GM12878 (cell line): ENCODE measurements at regions not wholly inside any gene's neighbourhood (a gene's known extent, or its start where the extent isn't known, plus 50 kb on each side); places are given as distances from the start of the nearest gene placed in this dataset.

Source experiments
- ATAC-seq: fragments of 200-7000 bp; cut with Tn5 transposase; 3 replicates; pipeline ENCODE4 v1.9.1; 2020; ENCODE audit warnings: mild to moderate bottlenecking, moderate library complexity
- BruUV-seq: library from RNA; stranded (reverse); fragments of 400-500 nt; replicated peaks from 2 replicates; lab custom pipeline; 2021; lab: Mats Ljungman, UMichigan
- CTCF ChIA-PET: fragments of 300-600 bp; sonication (Branson Sonifier 250); formaldehyde crosslinking; extraction: SDS; loops from one replicate; lab custom pipeline; 2021; ENCODE audit warnings: inconsistent platforms; lab: Yijun Ruan, JAX
- POLR2A ChIA-PET: fragments of 350-600 bp; formaldehyde crosslinking; extraction: SDS; loops from one replicate; lab custom pipeline; 2021; ENCODE audit warnings: inconsistent platforms; lab: Charles Lee
- RAD21 ChIA-PET: fragments of 300-600 bp; sonication (Branson Sonifier 250); formaldehyde crosslinking; loops from one replicate; lab custom pipeline; 2023; ENCODE audit warnings: antibody characterized with exemption; ENCODE audit not compliant: unreplicated experiment; lab: Charles Lee
- SMC1A ChIA-PET: fragments of 300-600 bp; sonication (Branson Sonifier 250); formaldehyde crosslinking; loops from one replicate; lab custom pipeline; 2023; ENCODE audit not compliant: unreplicated experiment, uncharacterized antibody; lab: Charles Lee
- DNase-seq: peaks from one replicate; pipeline ENCODE4 v3.0.0-alpha.2; 2011; ENCODE audit warnings: low read depth, low spot score
- FAIRE-seq: peaks from 3 replicates; lab custom pipeline; 2011; peaks lifted over from hg19 to GRCh38; lab: Jason Lieb, UNC
- H2AFZ ChIP-seq: 2 replicates; pipeline ENCODE4 v1.6.0; 2011; ENCODE audit warnings: low read depth, low read length, control low read depth; ENCODE audit not compliant: control insufficient read depth
- H3K27ac ChIP-seq: 2 replicates; pipeline ENCODE4 v1.5.1; 2011; ENCODE audit warnings: control low read depth; ENCODE audit not compliant: control insufficient read depth, insufficient read depth
- H3K27me3 ChIP-seq, 2 experiments: replicated peaks in 1 of 2; 2 replicates each; pipeline versions ENCODE4 v1.6.0 to v1.6.1; 2011; ENCODE audit warnings: low read length in 1 of 2; ENCODE audit not compliant: control insufficient read depth in 2 of 2, insufficient read depth in 2 of 2
- H3K36me3 ChIP-seq, 2 experiments: 2 replicates each; pipeline ENCODE4 v1.5.1; 2011; ENCODE audit warnings: low read length in 1 of 2; ENCODE audit not compliant: control insufficient read depth in 2 of 2, insufficient read depth in 2 of 2
- H3K4me1 ChIP-seq: 2 replicates; pipeline ENCODE4 v1.6.1; 2011; ENCODE audit warnings: mild to moderate bottlenecking, low read length, moderate library complexity, mixed read lengths; ENCODE audit not compliant: control insufficient read depth, insufficient read depth
- H3K4me2 ChIP-seq: 2 replicates; pipeline ENCODE4 v1.6.0; 2011; ENCODE audit warnings: control low read depth; ENCODE audit not compliant: control insufficient read depth, insufficient read depth
- H3K4me3 ChIP-seq: fragments of 200-600 bp; sonication (generic); 2 replicates; pipeline ENCODE4 v1.5.1; 2016
- H3K79me2 ChIP-seq: 2 replicates; pipeline ENCODE4 v1.6.0; 2011; ENCODE audit warnings: low read length; ENCODE audit not compliant: control insufficient read depth, insufficient read depth
- H3K9ac ChIP-seq: 2 replicates; pipeline ENCODE4 v1.8.0; 2011; ENCODE audit warnings: low read length, control low read depth, mixed read lengths; ENCODE audit not compliant: control insufficient read depth, insufficient read depth
- H3K9me3 ChIP-seq: replicated peaks from 3 replicates; pipeline ENCODE4 v1.5.1; 2011; ENCODE audit warnings: mild to moderate bottlenecking, low read length; ENCODE audit not compliant: control insufficient read depth, insufficient read depth
- H4K20me1 ChIP-seq: 2 replicates; pipeline ENCODE4 v1.6.0; 2011; ENCODE audit not compliant: control insufficient read depth, insufficient read depth
- CHD2 ChIP-seq: IDR thresholded peaks from 2 replicates; pipeline ENCODE4 v1.6.1; 2011; ENCODE audit warnings: low read depth, low read length, improper control_type of control experiment, borderline replicate concordance
- E2F4 ChIP-seq: IDR thresholded peaks from 2 replicates; pipeline ENCODE4 v1.6.1; 2012; ENCODE audit warnings: low read depth, low read length, improper control_type of control experiment
- E2F8 ChIP-seq: fragments of 450-650 bp; IDR thresholded peaks from 2 replicates; pipeline ENCODE4 v1.6.1; 2018; ENCODE audit warnings: mild to moderate bottlenecking, low read depth, moderate library complexity; ENCODE audit not compliant: partially characterized antibody
- FOS ChIP-seq: IDR thresholded peaks from 3 replicates; pipeline ENCODE4 v1.6.1; 2011; ENCODE audit warnings: borderline replicate concordance; ENCODE audit not compliant: insufficient read length; ENCODE audit errors: extremely low read depth
- HDAC6 ChIP-seq: fragments of 200-600 bp; sonication (generic); IDR thresholded peaks from one replicate; pipeline ENCODE4 v1.8.0; 2017; ENCODE audit warnings: antibody characterized with exemption; ENCODE audit not compliant: unreplicated experiment
- KDM1A ChIP-seq: fragments of 200-600 bp; sonication (generic); IDR thresholded peaks from 2 replicates; pipeline ENCODE4 v1.6.1; 2016; ENCODE audit warnings: borderline replicate concordance
- PAX5 ChIP-seq: IDR thresholded peaks from 2 replicates; pipeline ENCODE4 v1.6.1; 2011; ENCODE audit warnings: low read depth, low read length, borderline replicate concordance
- RBBP5 ChIP-seq: fragments of 200-600 bp; sonication (generic); conservative IDR thresholded peaks from 2 replicates; pipeline ENCODE4 v1.6.1; 2016
- ZNF217 ChIP-seq: fragments of 450-650 bp; IDR thresholded peaks from 2 replicates; pipeline ENCODE4 v1.6.1; 2017; ENCODE audit warnings: antibody characterized with exemption, mild to moderate bottlenecking
- WGBS: methylation state at CpG from one replicate; pipeline ENCODE4 v1.1.6; 2016; ENCODE audit warnings: low lambda C conversion rate; ENCODE audit not compliant: insufficient replicate concordance, insufficient coverage; ENCODE audit errors: missing lambda C conversion rate; 5-methylcytosine and 5-hydroxymethylcytosine counted together
- in situ Hi-C: fragments of 300-500 bp; cut with MboI; formaldehyde crosslinking; loops from 9 replicates; pipeline ENCODE4 v1.14.3; 2018; ENCODE audit warnings: mixed read lengths
- intact Hi-C: fragments of 100-400 bp; cut with micrococcal nuclease; formaldehyde crosslinking; loops from one replicate; pipeline ENCODE4 v1.14.2; 2022; ENCODE audit not compliant: unreplicated experiment
- TF ChIP-seq, protein P1 (sequence below): IDR thresholded peaks from 2 replicates; pipeline ENCODE4 v1.6.1; 2012; ENCODE audit warnings: low read depth, low read length, improper control_type of control experiment

- no peak overlapping the region for H3K27ac ChIP-seq
- BruUV-seq, result no TSS peak
- no peaks in the 10 kb centered on the region for H3K9me3 ChIP-seq
- TF ChIP-seq E2F4 (no peak), E2F8 (no peak), RBBP5 (no peak), CHD2 (no peak), HDAC6 (no peak), KDM1A (no peak), PAX5 (no peak), FOS (no peak), ZNF217 (no peak)
- TF ChIP-seq, protein P1, sequence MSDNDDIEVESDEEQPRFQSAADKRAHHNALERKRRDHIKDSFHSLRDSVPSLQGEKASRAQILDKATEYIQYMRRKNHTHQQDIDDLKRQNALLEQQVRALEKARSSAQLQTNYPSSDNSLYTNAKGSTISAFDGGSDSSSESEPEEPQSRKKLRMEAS, result no peak
- TF ChIP-seq, all 136 proteins: peak for 0
- ChIA-PET CTCF (interaction anchor here (1.1 kb wide), 1 partner anchor 31 kb away, joined by 3 read pairs; no protein-coding TSS in a partner anchor), POLR2A (no interaction called here), RAD21 (no interaction called here), SMC1A (no interaction called here)
- FAIRE-seq (no peak), DNase-seq (no peak), ATAC-seq (no peak)
- H3K27me3 ChIP-seq, result no peaks in the 10 kb centered on the region; a peak in 1 of 4 replicates
- H3K4me3 ChIP-seq, result no peak overlapping the region
- no peak overlapping the region for H2AFZ ChIP-seq
- H3K4me1 ChIP-seq, result no peaks in the 10 kb centered on the region
- WGBS, result 0% methylated on average over 4 of the region's 4 CpGs
- no peaks in the 10 kb centered on the region for H4K20me1 ChIP-seq
- H3K4me2 ChIP-seq, result no peak overlapping the region
- no peaks in the 10 kb centered on the region for H3K79me2 ChIP-seq
- in situ Hi-C loops, result no loop called here
- H3K9ac ChIP-seq, result no peak overlapping the region
- no peaks in the 10 kb centered on the region for H3K36me3 ChIP-seq
- intact Hi-C loops, result no loop called here
These were observed 83.0 kb upstream of the FAM180A start for GRCh38 chr7:135831455-135832195.
